Neuron (in vitro differentiated cells): ENCODE measurements at regions not wholly inside any gene's neighbourhood (a gene's known extent, or its start where the extent isn't known, plus 50 kb on each side); places are given as distances from the start of the nearest gene placed in this dataset.
A peak's percentile ranks its signal among the peaks of the same experiment; 100 is the strongest.
"Not testable (repeated sequence)": the region's sequence is repeated elsewhere in the genome, so short reads cannot be mapped to it uniquely, and the experiment has no call there.

ENCODE experiments used
- H2AFZ ChIP-seq: one replicate; pipeline ENCODE4 v1.6.1; 2013; ENCODE audit warnings: low read depth, mild to moderate bottlenecking, inconsistent platforms, low read length, moderate library complexity
- H3K27me3 ChIP-seq: one replicate; pipeline ENCODE4 v1.6.1; 2013; ENCODE audit warnings: low read length; ENCODE audit not compliant: insufficient read depth
- H3K36me3 ChIP-seq: one replicate; pipeline ENCODE4 v1.6.1; 2013; ENCODE audit warnings: low read length; ENCODE audit not compliant: insufficient read depth
- H3K4me1 ChIP-seq: one replicate; pipeline ENCODE4 v1.6.1; 2013; ENCODE audit warnings: low read length; ENCODE audit not compliant: insufficient read depth
- H3K4me3 ChIP-seq: 2 replicates; pipeline ENCODE4 v1.5.1; 2013; ENCODE audit warnings: mild to moderate bottlenecking, low read length, moderate library complexity
- H3K9me3 ChIP-seq: one replicate; pipeline ENCODE4 v1.6.1; 2013; ENCODE audit warnings: low read length

- Histone ChIP-seq H3K4me3 (no peak overlapping the region), H3K36me3 (no peaks in the 10 kb centered on the region), H3K4me1 (peaks cover 6% of the 10 kb centered on the region), H3K9me3 (no peaks in the 10 kb centered on the region), H3K27me3 (no peaks in the 10 kb centered on the region), H2AFZ (no peak overlapping the region)
These were observed 241.5 kb downstream of the SATB2 start for GRCh38 chr2:199216253-199216652.

GRCh38 chr2:199207011-199207410 lies 250.7 kb downstream of the SATB2 start:
- Histone ChIP-seq H3K36me3 (no peaks in the 10 kb centered on the region), H3K9me3 (no peaks in the 10 kb centered on the region), H3K4me1 (peaks cover 8% of the 10 kb centered on the region), H3K4me3 (no peak overlapping the region), H3K27me3 (no peaks in the 10 kb centered on the region), H2AFZ (no peak overlapping the region)

DNA sequence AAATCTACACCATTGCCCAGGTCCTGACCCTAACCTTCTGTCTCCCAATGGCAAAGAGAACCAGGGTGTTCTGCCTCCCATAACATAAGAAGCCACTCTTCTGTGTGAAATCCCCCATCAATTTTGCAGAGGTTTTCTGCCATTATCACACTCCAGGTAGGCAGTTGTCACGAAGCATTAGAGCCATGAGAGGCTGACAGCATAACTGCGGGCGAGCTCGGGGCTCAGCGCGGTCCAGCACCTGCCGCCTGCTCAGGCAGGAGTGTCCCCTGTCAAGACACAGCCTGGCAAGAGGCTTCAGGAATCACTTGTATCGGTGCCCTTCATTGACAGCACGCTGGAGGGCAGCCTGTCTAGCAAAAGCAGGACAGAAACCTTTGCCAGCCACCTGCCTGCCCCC lies 251.2 kb downstream of the SATB2 start:
- H3K9me3 ChIP-seq, result no peaks in the 10 kb centered on the region
- H3K4me1 ChIP-seq, result peaks cover 8% of the 10 kb centered on the region
- H3K27me3 ChIP-seq, result no peaks in the 10 kb centered on the region
- H2AFZ ChIP-seq, result peak overlapping the region; percentile 43
- H3K36me3 ChIP-seq, result no peaks in the 10 kb centered on the region
- no peak overlapping the region for H3K4me3 ChIP-seq

DNA sequence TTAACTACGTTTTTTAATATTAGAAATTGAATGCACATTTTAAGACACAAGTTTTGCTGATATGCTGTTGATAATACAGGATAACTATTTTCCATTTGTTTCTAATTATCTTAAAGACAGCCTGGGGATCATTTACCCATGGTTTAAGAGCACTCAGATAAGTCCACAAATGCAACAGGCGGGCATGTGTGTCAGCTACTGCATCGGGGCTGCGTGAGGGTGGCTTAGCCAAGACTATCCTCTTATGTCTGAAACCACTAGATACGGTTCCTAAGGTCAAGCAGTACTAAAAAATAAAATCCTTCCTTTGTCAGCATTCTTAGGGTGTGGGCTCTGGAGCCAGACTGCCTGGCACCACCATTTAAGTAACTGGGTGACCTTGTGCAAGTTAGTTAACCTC lies 254.8 kb downstream of the SATB2 start:
- no peak overlapping the region for H3K4me3 ChIP-seq
- no peak overlapping the region for H2AFZ ChIP-seq
- H3K36me3 ChIP-seq, result no peaks in the 10 kb centered on the region
- H3K27me3 ChIP-seq, result no peaks in the 10 kb centered on the region
- peaks cover 28% of the 10 kb centered on the region for H3K4me1 ChIP-seq
- H3K9me3 ChIP-seq, result no peaks in the 10 kb centered on the region

- no peaks in the 10 kb centered on the region for H3K36me3 ChIP-seq
- H3K9me3 ChIP-seq, result no peaks in the 10 kb centered on the region
- no peaks in the 10 kb centered on the region for H3K27me3 ChIP-seq
- H2AFZ ChIP-seq, result no peak overlapping the region
- H3K4me3 ChIP-seq, result no peak overlapping the region
- peaks cover 27% of the 10 kb centered on the region for H3K4me1 ChIP-seq
These were observed 256.2 kb downstream of the SATB2 start for GRCh38 chr2:199201539-199201938.

DNA sequence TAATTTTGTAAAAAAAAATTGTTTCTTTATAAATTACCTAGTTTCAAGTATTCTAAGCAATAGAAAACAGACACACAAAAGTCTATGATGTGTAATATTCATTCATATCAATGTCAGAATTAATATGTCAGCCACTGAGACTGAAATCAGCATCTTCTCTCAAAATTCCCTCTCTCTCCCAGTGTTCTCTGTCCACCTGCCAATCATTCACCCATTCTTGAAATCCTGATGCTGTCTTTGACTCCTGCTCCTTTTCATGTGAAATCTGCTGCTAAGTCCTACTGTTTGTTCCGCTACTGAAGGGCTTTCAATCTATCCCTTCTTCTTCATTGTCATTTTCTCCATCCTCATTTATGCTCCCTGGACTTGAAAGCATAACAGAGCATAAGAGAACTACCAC lies 257.9 kb downstream of the SATB2 start:
- Histone ChIP-seq H3K4me3 (no peak overlapping the region), H3K27me3 (no peaks in the 10 kb centered on the region), H2AFZ (no peak overlapping the region), H3K36me3 (no peaks in the 10 kb centered on the region), H3K4me1 (peaks cover 21% of the 10 kb centered on the region), H3K9me3 (no peaks in the 10 kb centered on the region)

DNA sequence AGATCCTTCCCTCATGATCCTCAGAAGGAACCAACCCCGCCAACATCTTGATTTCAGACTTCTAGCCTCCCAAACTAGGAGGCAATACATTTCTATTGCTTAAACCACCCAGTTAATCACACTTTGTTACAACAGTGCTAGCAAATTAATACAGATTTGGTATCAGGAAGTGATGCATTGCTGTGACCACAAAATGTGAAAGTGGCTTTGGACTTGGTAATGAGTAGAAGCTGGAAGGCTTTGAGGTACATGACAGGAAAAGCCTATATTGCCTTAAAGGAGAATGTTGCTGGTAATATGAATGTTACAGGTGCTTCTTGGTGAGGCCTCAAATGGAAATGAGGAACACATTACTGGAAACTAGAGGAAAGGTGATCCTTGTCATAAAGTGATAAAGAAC lies 260.3 kb downstream of the SATB2 start:
- H3K36me3 ChIP-seq, result no peaks in the 10 kb centered on the region
- no peaks in the 10 kb centered on the region for H3K9me3 ChIP-seq
- H3K4me1 ChIP-seq, result peaks cover 21% of the 10 kb centered on the region
- no peak overlapping the region for H2AFZ ChIP-seq
- H3K27me3 ChIP-seq, result no peaks in the 10 kb centered on the region
- no peak overlapping the region for H3K4me3 ChIP-seq

- H3K4me3 ChIP-seq, result no peak overlapping the region
- no peaks in the 10 kb centered on the region for H3K36me3 ChIP-seq
- no peaks in the 10 kb centered on the region for H3K27me3 ChIP-seq
- no peak overlapping the region for H2AFZ ChIP-seq
- H3K4me1 ChIP-seq, result peaks cover 23% of the 10 kb centered on the region
- H3K9me3 ChIP-seq, result no peaks in the 10 kb centered on the region
These were observed 261.1 kb downstream of the SATB2 start for GRCh38 chr2:199196686-199197085.

DNA sequence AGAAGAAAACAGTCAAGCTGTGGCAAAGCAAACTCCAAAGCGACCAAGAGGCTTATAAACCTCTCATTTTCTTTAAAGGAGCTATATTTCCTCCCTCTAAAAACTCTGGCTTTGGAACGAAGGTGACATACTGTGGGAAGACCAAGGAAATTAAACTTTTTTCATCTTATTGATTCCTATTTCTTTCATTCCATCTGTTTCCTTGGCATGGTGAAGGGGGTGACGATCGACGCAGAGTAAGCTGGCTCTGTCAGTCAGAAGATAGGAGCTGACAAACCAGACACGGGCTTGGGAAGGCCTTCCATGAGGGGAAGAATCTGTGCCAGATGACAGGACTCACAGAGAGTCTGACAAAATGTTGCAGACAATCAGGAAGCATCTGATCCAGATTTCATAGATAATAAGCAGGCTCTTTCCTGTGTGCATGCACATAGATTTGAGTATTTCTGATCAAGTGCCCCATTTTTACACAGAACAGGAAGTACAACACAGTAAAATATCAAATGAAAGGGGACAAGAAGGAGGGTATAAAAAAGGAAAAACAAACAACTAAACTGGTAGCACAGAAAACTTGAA lies 261.7 kb downstream of the SATB2 start:
- Histone ChIP-seq H3K4me1 (peaks cover 28% of the 10 kb centered on the region), H3K4me3 (no peak overlapping the region), H3K36me3 (no peaks in the 10 kb centered on the region), H3K9me3 (no peaks in the 10 kb centered on the region), H3K27me3 (no peaks in the 10 kb centered on the region), H2AFZ (no peak overlapping the region)

- Histone ChIP-seq H3K4me3 (no peak overlapping the region), H3K9me3 (no peaks in the 10 kb centered on the region), H3K4me1 (peaks cover 10% of the 10 kb centered on the region), H2AFZ (peak overlapping the region; percentile 42), H3K36me3 (no peaks in the 10 kb centered on the region), H3K27me3 (no peaks in the 10 kb centered on the region)
These were observed 266.3 kb downstream of the SATB2 start for GRCh38 chr2:199191461-199191860.

- no peaks in the 10 kb centered on the region for H3K36me3 ChIP-seq
- H2AFZ ChIP-seq, result no peak overlapping the region
- no peak overlapping the region for H3K4me3 ChIP-seq
- peaks cover 17% of the 10 kb centered on the region for H3K4me1 ChIP-seq
- no peaks in the 10 kb centered on the region for H3K9me3 ChIP-seq
- H3K27me3 ChIP-seq, result no peaks in the 10 kb centered on the region
These were observed 268.5 kb downstream of the SATB2 start for GRCh38 chr2:199189229-199189628.

DNA sequence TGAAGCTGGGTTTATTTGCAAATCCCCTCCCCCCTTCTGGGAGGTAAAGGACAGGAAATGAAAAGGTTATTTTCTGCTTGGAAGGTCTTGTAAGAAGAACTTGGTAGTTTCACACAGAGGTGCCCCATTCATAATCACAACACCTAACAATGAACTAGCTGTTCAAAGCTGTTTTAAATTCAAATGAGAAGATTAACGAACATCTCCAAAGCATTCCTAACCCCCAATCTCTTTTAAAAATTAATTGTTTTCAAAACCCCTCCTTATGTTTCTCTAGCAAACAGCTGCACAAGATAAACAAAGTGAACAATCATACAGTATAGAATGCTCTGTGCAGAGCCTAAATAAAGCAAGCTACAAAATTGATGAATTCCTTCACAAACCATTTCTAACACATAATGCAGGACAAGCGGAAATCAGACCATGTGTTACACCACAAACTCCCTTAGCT lies 271.4 kb downstream of the SATB2 start:
- Histone ChIP-seq H3K27me3 (no peaks in the 10 kb centered on the region), H3K9me3 (no peaks in the 10 kb centered on the region), H3K4me1 (peaks cover 11% of the 10 kb centered on the region), H3K36me3 (no peaks in the 10 kb centered on the region), H3K4me3 (no peak overlapping the region), H2AFZ (peak overlapping the region; percentile 86)

DNA sequence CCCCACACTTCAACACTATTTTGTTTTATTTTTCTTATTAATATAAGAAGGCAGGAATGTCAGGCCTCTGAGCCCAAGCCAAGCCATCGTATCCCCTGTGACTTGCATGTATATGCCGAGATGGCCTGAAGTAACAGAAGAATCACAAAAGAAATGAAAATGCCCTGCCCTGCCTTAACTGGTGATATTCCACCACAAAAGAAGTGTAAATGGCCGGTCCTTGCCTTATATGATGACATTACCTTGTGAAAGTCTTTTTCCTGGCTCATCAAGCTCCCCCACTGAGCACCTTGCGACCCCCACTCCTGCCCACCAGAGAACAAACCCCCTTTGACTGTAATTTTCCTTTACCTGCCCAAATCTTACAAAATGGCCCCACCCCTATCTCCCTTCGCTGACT lies 272.6 kb downstream of the SATB2 start:
- H3K4me1 ChIP-seq, H3K4me3 ChIP-seq, H3K9me3 ChIP-seq, H3K36me3 ChIP-seq, H2AFZ ChIP-seq, H3K27me3 ChIP-seq: not testable (repeated sequence)
